Adrenal gland (tissue), 9 donors: ENCODE measurements at regions not wholly inside any gene's neighbourhood (a gene's known extent, or its start where the extent isn't known, plus 50 kb on each side); places are given as distances from the start of the nearest gene placed in this dataset.

Source experiments
- DNase-seq, 7 donors: peaks; one replicate each; pipeline ENCODE4 v3.0.0-alpha.2; 2019 to 2020
- H3K27ac ChIP-seq, 5 donors: fragments of 200-600 bp; sonication (generic) in 4 of 5; 1 replicate in 3 of 5; 2 replicates in 2 of 5; pipeline versions ENCODE4 v1.5.1 to v1.8.0; 2016 to 2020; ENCODE audit warnings: mild to moderate bottlenecking in 1 of 5
- H3K27me3 ChIP-seq: fragments of 200-600 bp; 2 replicates; pipeline ENCODE4 v1.8.0; 2021
- H3K36me3 ChIP-seq, 2 donors: fragments of 200-600 bp; replicated peaks in 1 of 2; 1 replicate in 1 of 2; 2 replicates in 1 of 2; pipeline versions ENCODE4 v1.5.1 to v1.8.0; 2018 to 2022
- H3K4me1 ChIP-seq, 2 donors: fragments of 200-600 bp; replicated peaks in 1 of 2; 1 replicate in 1 of 2; 2 replicates in 1 of 2; pipeline versions ENCODE4 v1.5.1 to v1.8.0; 2018 to 2021
- H3K4me3 ChIP-seq, 4 donors: fragments of 200-600 bp; sonication (generic) in 3 of 4; one replicate each; pipeline ENCODE4 v1.5.1; 2016 to 2018
- H3K9me3 ChIP-seq, 3 donors: fragments of 200-600 bp; sonication (generic) in 1 of 3; replicated peaks in 1 of 3; 1 replicate in 2 of 3; 2 replicates in 1 of 3; pipeline versions ENCODE4 v1.5.1 to v1.8.0; 2016 to 2021
- POLR2A ChIP-seq, 2 donors: fragments of 450-650 bp; IDR thresholded peaks; one replicate each; pipeline ENCODE4 v1.6.1; 2017; ENCODE audit warnings: antibody characterized with exemption in 2 of 2, mild to moderate bottlenecking in 2 of 2, moderate library complexity in 1 of 2
- WGBS, 4 donors: extraction: QIAGEN DNeasy Blood & Tissue Kit in 2 of 4; methylation state at CpG; one replicate each; pipeline versions ENCODE4 v1.1.5 to v1.1.7; 2013 to 2017; 5-methylcytosine and 5-hydroxymethylcytosine counted together
- intact Hi-C, 2 donors: fragments of 100-400 bp; cut with DNase I; formaldehyde crosslinking; loops; one replicate each; pipeline versions ENCODE4 v1.14.1 to v1.15.0; 2022 to 2023
- TF ChIP-seq, protein P1 (sequence below), 6 experiments: fragments of 450-650 bp in 4 of 6; fragments of 200-600 bp in 2 of 6; sonication (generic) in 1 of 6; IDR thresholded peaks; 1 replicate in 5 of 6; 2 replicates in 1 of 6; pipeline versions ENCODE4 v1.5.1 to v1.8.0; 2016 to 2021; ENCODE audit warnings: antibody characterized with exemption in 6 of 6, mild to moderate bottlenecking in 2 of 6, moderate library complexity in 1 of 6
- donor health status: healthy with polysubstance abuse.
- donor health status: Bipolar disorder and iron deficiency.
- donor health status: DM: yes; HTN: yes; CAD: no.
- donor health status: DM: no; HTN: no; CAD: no.
- donor health status: DM: no; HTN: no; CAD: no.

DNA sequence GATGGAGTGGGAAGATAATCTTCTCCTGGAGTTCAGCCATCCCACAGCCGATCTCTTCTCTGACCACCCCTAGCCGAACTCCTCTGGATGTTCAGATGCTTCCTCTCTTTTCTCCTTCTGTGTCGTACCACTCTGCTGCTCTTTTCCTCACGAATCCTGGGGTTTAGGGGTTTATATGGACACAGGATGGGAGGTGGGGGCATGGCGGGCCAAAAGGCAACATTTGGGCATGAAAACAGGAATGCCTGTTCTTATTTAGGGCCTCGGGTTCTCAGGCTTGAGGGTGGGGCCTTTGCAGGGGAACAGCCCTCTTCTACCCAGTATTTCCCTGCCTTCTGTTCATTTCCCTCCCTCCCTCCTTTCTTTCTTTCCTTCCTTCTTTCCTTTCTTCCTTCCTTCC, 112.7 kb downstream of the SLC35B3 start:
- DNase-seq = no peak
- Histone ChIP-seq H3K4me1 (no peaks in the 10 kb centered on the region), H3K36me3 (no peaks in the 10 kb centered on the region), H3K4me3 (no peak overlapping the region), H3K9me3 (no peaks in the 10 kb centered on the region), H3K27ac (no peak overlapping the region), H3K27me3 (no peaks in the 10 kb centered on the region)
- TF ChIP-seq POLR2A (IDR thresholded peaks at IDR 0.05) = no peak
- TF ChIP-seq, protein P1, sequence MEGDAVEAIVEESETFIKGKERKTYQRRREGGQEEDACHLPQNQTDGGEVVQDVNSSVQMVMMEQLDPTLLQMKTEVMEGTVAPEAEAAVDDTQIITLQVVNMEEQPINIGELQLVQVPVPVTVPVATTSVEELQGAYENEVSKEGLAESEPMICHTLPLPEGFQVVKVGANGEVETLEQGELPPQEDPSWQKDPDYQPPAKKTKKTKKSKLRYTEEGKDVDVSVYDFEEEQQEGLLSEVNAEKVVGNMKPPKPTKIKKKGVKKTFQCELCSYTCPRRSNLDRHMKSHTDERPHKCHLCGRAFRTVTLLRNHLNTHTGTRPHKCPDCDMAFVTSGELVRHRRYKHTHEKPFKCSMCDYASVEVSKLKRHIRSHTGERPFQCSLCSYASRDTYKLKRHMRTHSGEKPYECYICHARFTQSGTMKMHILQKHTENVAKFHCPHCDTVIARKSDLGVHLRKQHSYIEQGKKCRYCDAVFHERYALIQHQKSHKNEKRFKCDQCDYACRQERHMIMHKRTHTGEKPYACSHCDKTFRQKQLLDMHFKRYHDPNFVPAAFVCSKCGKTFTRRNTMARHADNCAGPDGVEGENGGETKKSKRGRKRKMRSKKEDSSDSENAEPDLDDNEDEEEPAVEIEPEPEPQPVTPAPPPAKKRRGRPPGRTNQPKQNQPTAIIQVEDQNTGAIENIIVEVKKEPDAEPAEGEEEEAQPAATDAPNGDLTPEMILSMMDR (IDR thresholded peaks at IDR 0.05) = no peak
- intact Hi-C loops = no loop called here
- 76 to 81% (median 76%) methylated on average over 6 of the region's 6 CpGs for WGBS, 4 donors

DNA sequence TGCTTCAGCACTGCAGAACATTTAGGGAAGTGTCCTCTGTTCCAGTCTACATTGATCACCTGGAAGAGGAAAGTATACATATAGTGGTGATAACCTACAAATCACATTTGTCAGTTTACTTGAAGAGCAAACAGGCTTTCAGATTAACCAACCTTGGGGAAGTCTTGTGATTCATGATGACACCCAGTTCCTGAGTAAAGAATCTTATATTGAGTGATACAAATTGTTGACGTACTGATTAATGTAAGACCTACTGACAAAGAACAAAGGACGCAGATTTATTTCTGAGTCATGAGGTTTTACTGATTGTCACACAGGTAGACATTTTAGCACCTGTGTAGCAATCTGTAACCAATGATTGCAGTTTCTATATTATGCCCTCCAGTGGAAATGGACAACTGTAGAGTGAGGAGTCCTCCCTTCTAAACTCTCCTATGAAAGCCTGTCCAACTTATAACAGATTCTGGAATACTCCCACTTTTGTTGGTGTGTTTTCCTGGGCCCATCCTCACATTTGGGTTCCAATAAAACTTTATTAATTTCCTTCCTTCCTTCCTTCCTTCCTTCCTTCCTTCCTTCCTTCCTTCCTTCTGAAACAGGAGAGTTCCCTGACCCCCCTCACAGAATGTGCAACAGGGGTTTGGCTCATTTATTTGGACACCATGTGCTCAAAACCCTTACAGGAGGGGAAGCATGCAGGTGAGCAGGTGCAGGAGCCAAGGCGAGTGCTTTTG, 113.5 kb downstream of the SLC35B3 start:
- TF ChIP-seq POLR2A (IDR thresholded peaks at IDR 0.05) = no peak
- TF ChIP-seq, protein P1 (IDR thresholded peaks at IDR 0.05) = no peak
- Histone ChIP-seq H3K27ac (no peak overlapping the region), H3K36me3 (no peaks in the 10 kb centered on the region), H3K27me3 (no peaks in the 10 kb centered on the region), H3K9me3 (no peaks in the 10 kb centered on the region), H3K4me1 (no peaks in the 10 kb centered on the region), H3K4me3 (no peak overlapping the region)
- no peak for DNase-seq
- intact Hi-C loops = no loop called here
- 76 to 83% (median 82%) methylated on average over 3 of the region's 3 CpGs for WGBS, 4 donors

DNA sequence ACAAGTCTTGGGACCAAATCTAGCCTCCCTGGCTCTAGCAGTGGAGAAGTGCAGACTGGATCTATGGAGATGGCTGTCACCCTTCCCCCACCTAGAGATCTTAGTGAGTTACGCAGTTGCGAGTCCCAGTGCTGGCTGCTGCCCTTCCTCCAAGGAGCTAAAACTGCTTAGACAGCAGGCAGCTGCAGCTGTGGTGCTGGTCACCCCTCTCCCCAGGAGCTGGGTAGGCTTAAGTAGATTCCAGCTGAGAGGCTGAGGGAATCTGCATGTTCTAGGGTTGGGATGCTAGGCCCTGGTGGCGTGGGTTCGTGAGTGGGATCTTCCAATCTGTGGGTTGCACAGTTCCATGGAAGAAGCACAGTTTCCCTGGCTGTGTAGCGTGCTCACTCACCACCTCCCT, 120.2 kb downstream of the SLC35B3 start:
- TF ChIP-seq POLR2A (IDR thresholded peaks at IDR 0.05) = no peak
- TF ChIP-seq, protein P1 (IDR thresholded peaks at IDR 0.05) = no peak
- Histone ChIP-seq H3K4me1 (no peaks in the 10 kb centered on the region), H3K4me3 (no peak overlapping the region), H3K9me3 (no peaks in the 10 kb centered on the region), H3K36me3 (no peaks in the 10 kb centered on the region), H3K27ac (no peak overlapping the region), H3K27me3 (no peaks in the 10 kb centered on the region)
- intact Hi-C loops = no loop called here
- WGBS, 4 donors = 81 to 100% (median 86%) methylated on average over 1 to 5 of the region's 5 CpGs
- DNase-seq = no peak

DNA sequence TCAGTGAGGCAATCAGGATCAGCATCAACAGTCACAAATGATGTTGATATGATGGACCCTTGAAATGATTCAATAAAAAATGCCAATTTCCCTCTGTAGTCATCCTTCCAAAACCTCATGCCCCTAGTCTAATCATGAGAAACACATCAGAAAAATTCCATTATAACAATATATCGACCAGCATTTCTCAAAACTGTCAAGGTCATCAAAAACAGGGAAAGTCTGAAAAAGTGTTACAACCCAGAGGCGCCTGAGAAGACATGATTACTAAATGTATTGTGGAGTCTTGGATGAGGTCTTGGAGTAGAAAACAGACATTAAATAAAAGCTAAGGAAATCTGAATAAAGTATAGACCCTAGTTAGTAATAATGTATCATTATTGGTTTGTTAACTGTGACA, 133.8 kb downstream of the SLC35B3 start:
- no peak for DNase-seq
- Histone ChIP-seq H3K36me3 (no peaks in the 10 kb centered on the region), H3K4me3 (no peak overlapping the region), H3K4me1 (no peaks in the 10 kb centered on the region), H3K27ac (no peak overlapping the region), H3K9me3 (no peaks in the 10 kb centered on the region), H3K27me3 (no peaks in the 10 kb centered on the region)
- TF ChIP-seq, protein P1 (IDR thresholded peaks at IDR 0.05) = no peak
- TF ChIP-seq POLR2A (IDR thresholded peaks at IDR 0.05) = no peak
- intact Hi-C loops = no loop called here
- WGBS, 4 donors = 75 to 85% (median 76%) methylated on average over 2 of the region's 2 CpGs
